Stomach (tissue), 8 donors: ENCODE measurements at regions not wholly inside any gene's neighbourhood (a gene's known extent, or its start where the extent isn't known, plus 50 kb on each side); places are given as distances from the start of the nearest gene placed in this dataset.

Experiments
- DNase-seq, 2 donors: peaks; one replicate each; pipeline versions ENCODE4 v3.0.0 to v3.0.0-alpha.2; 2013 to 2019
- H3K27ac ChIP-seq, 5 donors: fragments of 200-600 bp in 4 of 5; sonication (generic) in 4 of 5; one replicate each; pipeline ENCODE4 v1.5.1; 2013 to 2019; ENCODE audit warnings: mild to moderate bottlenecking in 1 of 5, moderate library complexity in 1 of 5
- H3K27me3 ChIP-seq, 3 donors: fragments of 200-600 bp; sonication (generic); one replicate each; pipeline ENCODE4 v1.5.1; 2017 to 2019; ENCODE audit warnings: mixed run types in 1 of 3
- H3K36me3 ChIP-seq, 4 donors: fragments of 200-600 bp; sonication (generic); 1 replicate in 3 of 4; 2 replicates in 1 of 4; pipeline ENCODE4 v1.5.1; 2016 to 2019
- H3K4me1 ChIP-seq, 4 donors: fragments of 200-600 bp; sonication (generic); one replicate each; pipeline ENCODE4 v1.5.1; 2016 to 2019
- H3K4me3 ChIP-seq, 4 donors: fragments of 200-600 bp; sonication (generic) in 3 of 4; one replicate each; pipeline ENCODE4 v1.5.1; 2016 to 2019; ENCODE audit warnings: mild to moderate bottlenecking in 1 of 4
- H3K9me3 ChIP-seq, 4 donors: fragments of 200-600 bp; sonication (generic); one replicate each; pipeline ENCODE4 v1.5.1; 2016 to 2019
- EP300 ChIP-seq: sonication (generic); formaldehyde crosslinking; IDR thresholded peaks from one replicate; pipeline ENCODE4 v1.6.1; 2017; ENCODE audit warnings: antibody characterized with exemption
- POLR2A ChIP-seq, 4 donors: fragments of 450-650 bp; IDR thresholded peaks; one replicate each; pipeline ENCODE4 v1.6.1; 2016; ENCODE audit warnings: antibody characterized with exemption in 4 of 4, control low read depth in 2 of 4, mild to moderate bottlenecking in 1 of 4, moderate library complexity in 1 of 4
- POLR2AphosphoS5 ChIP-seq, 3 donors: sonication (generic); formaldehyde crosslinking; IDR thresholded peaks; one replicate each; pipeline ENCODE4 v1.6.1; 2016; ENCODE audit warnings: antibody characterized with exemption in 3 of 3
- WGBS, 5 donors: extraction: QIAGEN DNeasy Blood & Tissue Kit in 3 of 5; methylation state at CpG; one replicate each; pipeline versions ENCODE4 v1.1.5 to v1.1.7; 2013 to 2018; 5-methylcytosine and 5-hydroxymethylcytosine counted together
- intact Hi-C: fragments of 100-400 bp; cut with DNase I; formaldehyde crosslinking; loops from one replicate; pipeline ENCODE4 v1.15.1; 2023; ENCODE audit warnings: low total_unique reads
- TF ChIP-seq, protein P1 (sequence below), 7 experiments: fragments of 450-650 bp in 4 of 7; fragments of 200-600 bp in 3 of 7; sonication (generic) in 3 of 7; IDR thresholded peaks; one replicate each; pipeline ENCODE4 v1.5.1; 2016 to 2019; ENCODE audit warnings: antibody characterized with exemption in 7 of 7, control low read depth in 2 of 7, mild to moderate bottlenecking in 1 of 7
- donor health status: healthy with polysubstance abuse.
- donor health status: Bipolar disorder and iron deficiency.
- donor health status: healthy.

DNA sequence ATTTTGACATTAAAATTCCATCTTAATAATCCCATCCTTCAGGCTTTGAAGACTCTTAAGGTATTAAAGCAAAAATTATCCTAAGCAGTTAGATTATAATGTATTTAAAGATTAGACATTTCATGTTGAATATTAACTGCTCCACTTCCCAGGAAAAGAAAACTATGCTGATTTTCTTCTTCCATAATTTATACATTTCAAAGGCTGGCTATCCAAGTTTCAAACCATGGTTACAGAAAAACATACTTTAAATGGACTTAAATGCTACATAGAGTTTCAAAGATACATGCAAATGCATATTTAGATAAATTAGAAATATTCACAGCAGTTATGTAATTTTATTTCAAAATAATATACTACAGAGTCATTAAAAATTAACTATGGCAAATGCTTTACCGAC, 1505.6 kb upstream of the ZEB2 start:
- Histone ChIP-seq H3K9me3 (no peaks in the 10 kb centered on the region), H3K27me3 (no peaks in the 10 kb centered on the region), H3K4me1 (no peaks in the 10 kb centered on the region), H3K4me3 (no peak overlapping the region), H3K27ac (no peak overlapping the region), H3K36me3 (no peaks in the 10 kb centered on the region)
- intact Hi-C loops: no loop called here
- no peak for TF ChIP-seq POLR2AphosphoS5 (IDR thresholded peaks at IDR 0.05)
- TF ChIP-seq EP300: no peak
- TF ChIP-seq, protein P1, sequence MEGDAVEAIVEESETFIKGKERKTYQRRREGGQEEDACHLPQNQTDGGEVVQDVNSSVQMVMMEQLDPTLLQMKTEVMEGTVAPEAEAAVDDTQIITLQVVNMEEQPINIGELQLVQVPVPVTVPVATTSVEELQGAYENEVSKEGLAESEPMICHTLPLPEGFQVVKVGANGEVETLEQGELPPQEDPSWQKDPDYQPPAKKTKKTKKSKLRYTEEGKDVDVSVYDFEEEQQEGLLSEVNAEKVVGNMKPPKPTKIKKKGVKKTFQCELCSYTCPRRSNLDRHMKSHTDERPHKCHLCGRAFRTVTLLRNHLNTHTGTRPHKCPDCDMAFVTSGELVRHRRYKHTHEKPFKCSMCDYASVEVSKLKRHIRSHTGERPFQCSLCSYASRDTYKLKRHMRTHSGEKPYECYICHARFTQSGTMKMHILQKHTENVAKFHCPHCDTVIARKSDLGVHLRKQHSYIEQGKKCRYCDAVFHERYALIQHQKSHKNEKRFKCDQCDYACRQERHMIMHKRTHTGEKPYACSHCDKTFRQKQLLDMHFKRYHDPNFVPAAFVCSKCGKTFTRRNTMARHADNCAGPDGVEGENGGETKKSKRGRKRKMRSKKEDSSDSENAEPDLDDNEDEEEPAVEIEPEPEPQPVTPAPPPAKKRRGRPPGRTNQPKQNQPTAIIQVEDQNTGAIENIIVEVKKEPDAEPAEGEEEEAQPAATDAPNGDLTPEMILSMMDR (IDR thresholded peaks at IDR 0.05): no peak
- no peak for TF ChIP-seq POLR2A (IDR thresholded peaks at IDR 0.05)
- no peak for DNase-seq
- WGBS, 5 donors: 90 to 95% (median 93%) methylated on average over 1 of the region's 1 CpG

DNA sequence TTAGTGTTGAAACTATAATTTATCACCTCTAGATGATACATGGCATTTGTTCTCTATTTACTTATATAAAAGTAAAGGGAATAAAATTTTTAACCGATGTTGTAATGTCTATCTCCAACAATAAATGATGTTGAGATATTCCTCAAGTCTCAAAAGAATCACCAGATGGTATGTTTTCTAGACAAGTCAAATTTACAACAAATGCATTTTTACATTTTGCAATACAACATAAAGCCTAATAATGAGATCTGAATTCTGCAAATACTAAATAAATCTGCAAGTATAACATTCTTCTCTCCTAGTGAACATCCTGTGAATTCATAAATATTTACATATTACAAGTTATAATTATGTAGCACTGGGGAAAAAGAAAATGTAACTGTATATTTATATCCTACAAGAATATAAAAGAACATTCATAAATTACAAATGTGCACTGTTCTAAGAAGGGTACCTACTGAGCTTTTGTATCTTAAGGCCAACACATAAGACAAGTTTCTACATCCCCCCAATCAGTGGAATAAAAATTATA, 1504.4 kb upstream of the ZEB2 start:
- no peak for TF ChIP-seq POLR2A (IDR thresholded peaks at IDR 0.05)
- Histone ChIP-seq H3K27me3 (no peaks in the 10 kb centered on the region), H3K27ac (no peak overlapping the region), H3K4me3 (no peak overlapping the region), H3K4me1 (no peaks in the 10 kb centered on the region), H3K36me3 (no peaks in the 10 kb centered on the region), H3K9me3 (no peaks in the 10 kb centered on the region)
- 75 to 85% (median 82%) methylated on average over 1 of the region's 1 CpG for WGBS, 5 donors
- intact Hi-C loops: no loop called here
- no peak for DNase-seq

DNA sequence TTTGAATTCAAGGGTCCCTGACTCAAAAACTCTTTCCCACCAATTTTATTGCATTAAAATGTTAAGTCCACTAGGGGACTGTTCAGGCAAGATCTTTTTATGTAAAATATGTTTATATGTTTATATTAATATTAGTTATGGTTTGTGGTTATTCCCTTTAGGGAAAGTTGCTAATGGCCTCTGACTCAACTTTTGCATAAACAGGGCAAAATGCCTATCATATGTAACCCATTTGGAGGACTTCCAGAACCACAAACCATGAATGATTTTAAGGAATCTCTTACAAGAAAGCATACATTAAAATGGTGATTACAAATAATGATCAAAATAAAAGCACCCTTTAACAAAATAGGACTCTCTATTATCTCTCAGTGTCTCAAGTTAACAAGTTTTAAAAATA, 1484.5 kb upstream of the ZEB2 start:
- H3K9me3 ChIP-seq: no peaks in the 10 kb centered on the region
- intact Hi-C loops: no loop called here
- no peak overlapping the region for H3K4me3 ChIP-seq
- H3K27me3 ChIP-seq: no peaks in the 10 kb centered on the region
- no peak for TF ChIP-seq POLR2AphosphoS5 (IDR thresholded peaks at IDR 0.05)
- no peak for TF ChIP-seq EP300
- TF ChIP-seq, protein P1 (IDR thresholded peaks at IDR 0.05): no peak
- TF ChIP-seq POLR2A (IDR thresholded peaks at IDR 0.05): no peak
- no peaks in the 10 kb centered on the region for H3K4me1 ChIP-seq
- H3K36me3 ChIP-seq: no peaks in the 10 kb centered on the region
- DNase-seq: no peak
- no peak overlapping the region for H3K27ac ChIP-seq

DNA sequence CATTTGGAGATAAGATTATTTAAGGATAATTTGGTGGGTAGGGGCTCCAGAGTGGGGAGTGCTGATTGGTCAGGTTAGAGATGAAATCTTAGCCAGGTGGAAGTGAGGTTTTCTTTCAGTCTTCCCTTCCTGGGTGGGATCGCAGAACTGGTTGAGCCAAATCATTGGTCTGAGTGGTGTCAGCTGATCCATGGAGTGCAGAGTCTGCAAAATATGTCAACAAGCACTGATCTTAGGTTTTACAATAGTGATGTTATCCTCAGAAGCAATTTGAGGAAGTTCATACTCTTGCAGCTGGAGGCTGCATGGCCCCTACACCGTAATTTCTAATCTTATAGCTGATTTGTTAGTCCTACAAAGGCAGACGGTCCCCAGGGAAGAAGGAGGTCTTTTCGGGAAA, 1483.4 kb upstream of the ZEB2 start:
- 72 to 90% (median 82%) methylated on average over 4 of the region's 4 CpGs for WGBS, 5 donors
- intact Hi-C loops: no loop called here
- Histone ChIP-seq H3K4me1 (no peaks in the 10 kb centered on the region), H3K4me3 (no peak overlapping the region), H3K27me3 (no peaks in the 10 kb centered on the region), H3K27ac (no peak overlapping the region), H3K9me3 (no peaks in the 10 kb centered on the region), H3K36me3 (no peaks in the 10 kb centered on the region)
- TF ChIP-seq EP300: no peak
- TF ChIP-seq, protein P1 (IDR thresholded peaks at IDR 0.05): no peak
- no peak for TF ChIP-seq POLR2A (IDR thresholded peaks at IDR 0.05)
- TF ChIP-seq POLR2AphosphoS5 (IDR thresholded peaks at IDR 0.05): no peak
- no peak for DNase-seq

DNA sequence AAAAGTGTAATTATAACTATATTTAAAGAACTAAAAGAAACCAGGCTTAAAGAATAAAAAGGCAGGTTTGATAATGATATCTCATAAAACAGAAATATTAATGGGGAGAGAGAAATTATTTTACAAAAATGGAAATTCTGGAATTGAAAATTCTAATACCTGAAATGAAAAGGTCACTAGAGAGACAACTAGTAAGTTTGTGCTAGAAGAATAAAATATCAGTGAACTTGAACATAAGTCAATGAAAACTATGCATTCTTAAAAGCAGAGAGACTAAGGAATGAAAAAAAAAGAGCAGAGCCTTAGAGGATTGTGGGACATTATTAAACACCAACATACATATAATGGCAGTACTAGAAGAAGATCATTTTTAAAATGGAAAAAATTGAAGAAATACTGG, 1475.0 kb upstream of the ZEB2 start:
- Histone ChIP-seq H3K27me3 (no peaks in the 10 kb centered on the region), H3K9me3 (peaks cover 0 to 25% (median 13%) of the 10 kb centered on the region in 4 donors), H3K4me1 (no peaks in the 10 kb centered on the region), H3K4me3 (no peak overlapping the region), H3K27ac (no peak overlapping the region), H3K36me3 (no peaks in the 10 kb centered on the region)
- DNase-seq: no peak
- TF ChIP-seq, protein P1 (IDR thresholded peaks at IDR 0.05): no peak
- TF ChIP-seq POLR2AphosphoS5 (IDR thresholded peaks at IDR 0.05) (no peak), POLR2A (IDR thresholded peaks at IDR 0.05) (no peak), EP300 (no peak)
- intact Hi-C loops: no loop called here
